IMR-90 (cell line): ENCODE measurements at regions not wholly inside any gene's neighbourhood (a gene's known extent, or its start where the extent isn't known, plus 50 kb on each side); places are given as distances from the start of the nearest gene placed in this dataset.

Source experiments
- ATAC-seq: fragments of 200-7000 bp; cut with Tn5 transposase; 2 replicates; pipeline ENCODE4 v1.9.1; 2020; ENCODE audit warnings: low read depth, mild to moderate bottlenecking, moderate library complexity
- BruUV-seq: library from RNA; stranded (reverse); fragments of 400-500 nt; replicated peaks from 2 replicates; lab custom pipeline; 2021; lab: Mats Ljungman, UMichigan
- CTCF ChIA-PET: fragments of 300-600 bp; formaldehyde crosslinking; extraction: SDS; loops from one replicate; lab custom pipeline; 2021; ENCODE audit warnings: antibody characterized with exemption; lab: Yijun Ruan, JAX
- POLR2A ChIA-PET: fragments of 300-600 bp; sonication (Branson Sonifier 250); formaldehyde crosslinking; loops from one replicate; lab custom pipeline; 2022; ENCODE audit warnings: antibody characterized with exemption; ENCODE audit not compliant: unreplicated experiment; lab: Charles Lee
- DNase-seq: peaks from one replicate; pipeline ENCODE4 v3.0.0; 2013
- H2AFZ ChIP-seq: replicated peaks from 2 replicates; pipeline ENCODE3; 2013; ENCODE audit warnings: low read length, mild to moderate bottlenecking; ENCODE audit not compliant: poor library complexity
- H2AK5ac ChIP-seq: 2 replicates; pipeline ENCODE4 v1.6.1; 2013; ENCODE audit warnings: low read depth, low read length, inconsistent platforms
- H2AK9ac ChIP-seq: replicated peaks from 2 replicates; pipeline ENCODE3; 2013; ENCODE audit warnings: mild to moderate bottlenecking, low read depth, low read length, moderate library complexity; ENCODE audit not compliant: poor library complexity
- H2BK120ac ChIP-seq: 2 replicates; pipeline ENCODE4 v1.6.1; 2013; ENCODE audit warnings: low read depth, low read length, inconsistent platforms
- H2BK15ac ChIP-seq: 3 replicates; pipeline ENCODE4 v1.6.1; 2013; ENCODE audit warnings: low read depth, low read length, inconsistent platforms
- H2BK20ac ChIP-seq: 2 replicates; pipeline ENCODE4 v1.6.1; 2013; ENCODE audit warnings: low read depth, mild to moderate bottlenecking, inconsistent platforms, low read length, moderate library complexity
- H2BK5ac ChIP-seq: 2 replicates; pipeline ENCODE4 v1.6.1; 2013; ENCODE audit warnings: mild to moderate bottlenecking, low read depth, low read length, inconsistent platforms; ENCODE audit not compliant: poor library complexity, severe bottlenecking
- H3K14ac ChIP-seq: replicated peaks from 2 replicates; pipeline ENCODE4 v1.6.1; 2013; ENCODE audit warnings: low read depth, low read length, inconsistent platforms
- H3K18ac ChIP-seq: 2 replicates; pipeline ENCODE4 v1.6.1; 2013; ENCODE audit warnings: low read depth, low read length, control low read depth
- H3K23ac ChIP-seq: 2 replicates; pipeline ENCODE4 v1.6.1; 2013; ENCODE audit warnings: low read depth, low read length, inconsistent platforms
- H3K27ac ChIP-seq: 2 replicates; pipeline ENCODE4 v1.5.1; 2013; ENCODE audit warnings: mild to moderate bottlenecking, control low read depth, low read length; ENCODE audit not compliant: insufficient read depth
- H3K27me3 ChIP-seq: 2 replicates; pipeline ENCODE4 v1.6.1; 2013; ENCODE audit warnings: low read length; ENCODE audit not compliant: control insufficient read depth, insufficient read depth
- H3K36me3 ChIP-seq: 2 replicates; pipeline ENCODE4 v1.6.1; 2013; ENCODE audit warnings: low read length, mixed read lengths; ENCODE audit not compliant: control insufficient read depth, insufficient read depth
- H3K4ac ChIP-seq: 2 replicates; pipeline ENCODE4 v1.6.1; 2013; ENCODE audit warnings: low read depth, low read length, inconsistent platforms
- H3K4me1 ChIP-seq: 2 replicates; pipeline ENCODE4 v1.6.1; 2013; ENCODE audit warnings: low read length, mixed read lengths; ENCODE audit not compliant: control insufficient read depth, insufficient read depth
- H3K4me2 ChIP-seq: 2 replicates; pipeline ENCODE4 v1.6.1; 2013; ENCODE audit warnings: low read depth, mild to moderate bottlenecking, control low read depth, low read length, moderate library complexity
- H3K4me3 ChIP-seq: 2 replicates; pipeline ENCODE4 v1.5.1; 2013; ENCODE audit warnings: low read depth, mild to moderate bottlenecking, control low read depth, low read length, moderate library complexity; ENCODE audit not compliant: insufficient read depth
- H3K56ac ChIP-seq: 2 replicates; pipeline ENCODE4 v1.6.1; 2013; ENCODE audit warnings: low read length, inconsistent platforms; ENCODE audit not compliant: insufficient read depth; ENCODE audit errors: extremely low read depth
- H3K79me1 ChIP-seq, 2 experiments: 2 replicates each; pipeline ENCODE4 v1.6.1; 2013; ENCODE audit warnings: low read length in 2 of 2, inconsistent platforms in 1 of 2, low read depth in 1 of 2
- H3K9ac ChIP-seq: 2 replicates; pipeline ENCODE4 v1.6.1; 2013; ENCODE audit warnings: low read depth, low read length, control low read depth
- H3K9me1 ChIP-seq: 2 replicates; pipeline ENCODE4 v1.6.1; 2013; ENCODE audit warnings: low read length, inconsistent platforms; ENCODE audit not compliant: insufficient read depth
- H3K9me3 ChIP-seq: 2 replicates; pipeline ENCODE4 v1.6.1; 2013; ENCODE audit warnings: low read length; ENCODE audit not compliant: control insufficient read depth, insufficient read depth
- H4K20me1 ChIP-seq: 2 replicates; pipeline ENCODE4 v1.6.1; 2013; ENCODE audit warnings: low read length, inconsistent platforms; ENCODE audit not compliant: insufficient read depth
- H4K5ac ChIP-seq: 2 replicates; pipeline ENCODE4 v1.6.1; 2013; ENCODE audit warnings: mild to moderate bottlenecking, low read depth, low read length, control low read depth
- H4K8ac ChIP-seq, 2 experiments: 2 replicates each; pipeline ENCODE4 v1.6.1; 2013; ENCODE audit warnings: low read depth in 2 of 2, low read length in 2 of 2, control low read depth in 1 of 2, inconsistent platforms in 1 of 2
- H4K91ac ChIP-seq: 2 replicates; pipeline ENCODE4 v1.6.1; 2013; ENCODE audit warnings: low read depth, low read length, inconsistent platforms; ENCODE audit not compliant: insufficient read depth
- BHLHE40 ChIP-seq: fragments of 150-350 bp; IDR thresholded peaks from 2 replicates; pipeline ENCODE4 v1.6.1; 2016; ENCODE audit warnings: mild to moderate bottlenecking, low read depth, low read length
- CEBPB ChIP-seq: IDR thresholded peaks from 2 replicates; pipeline ENCODE4 v1.6.1; 2012; ENCODE audit warnings: low read depth, low read length, improper control_type of control experiment
- CHD1 ChIP-seq: IDR thresholded peaks from 2 replicates; pipeline ENCODE4 v1.6.1; 2012; ENCODE audit warnings: low read depth, low read length, improper control_type of control experiment
- FOS ChIP-seq: fragments of 150-350 bp; IDR thresholded peaks from 2 replicates; pipeline ENCODE4 v1.6.1; 2016; ENCODE audit warnings: low read depth, low read length
- MAFK ChIP-seq: IDR thresholded peaks from 2 replicates; pipeline ENCODE4 v1.6.1; 2012; ENCODE audit warnings: low read depth, low read length, improper control_type of control experiment
- MAZ ChIP-seq: IDR thresholded peaks from 2 replicates; pipeline ENCODE4 v1.6.1; 2012; ENCODE audit warnings: low read depth, mild to moderate bottlenecking, low read length, improper control_type of control experiment, moderate library complexity, borderline replicate concordance
- MXI1 ChIP-seq: IDR thresholded peaks from 2 replicates; pipeline ENCODE4 v1.6.1; 2012; ENCODE audit warnings: low read depth, mild to moderate bottlenecking, low read length, moderate library complexity, borderline replicate concordance
- NFE2L2 ChIP-seq: fragments of 150-350 bp; IDR thresholded peaks from 2 replicates; pipeline ENCODE4 v1.6.1; 2016; ENCODE audit warnings: low read depth, mild to moderate bottlenecking, low read length
- POLR2A ChIP-seq: IDR thresholded peaks from 2 replicates; pipeline ENCODE4 v1.6.1; 2012; ENCODE audit warnings: mild to moderate bottlenecking, low read depth, low read length
- RAD21 ChIP-seq: IDR thresholded peaks from 2 replicates; pipeline ENCODE4 v1.6.1; 2012; ENCODE audit warnings: low read length, improper control_type of control experiment
- RCOR1 ChIP-seq: IDR thresholded peaks from 2 replicates; pipeline ENCODE4 v1.6.1; 2012; ENCODE audit warnings: mild to moderate bottlenecking, low read length, improper control_type of control experiment; ENCODE audit not compliant: insufficient replicate concordance
- RFX5 ChIP-seq: IDR thresholded peaks from 2 replicates; pipeline ENCODE4 v1.8.0; 2012; ENCODE audit warnings: low read depth, mild to moderate bottlenecking, low read length, moderate library complexity
- SMC3 ChIP-seq: fragments of 150-350 bp; IDR thresholded peaks from 2 replicates; pipeline ENCODE4 v1.6.1; 2016; ENCODE audit warnings: low read depth, mild to moderate bottlenecking, antibody characterized with exemption, low read length, moderate library complexity
- WGBS, 2 experiments: methylation state at CpG; one replicate each; pipeline versions ENCODE4 v1.1.5 to v1.1.7; 2013; ENCODE audit warnings: missing lambda C conversion rate in 2 of 2; ENCODE audit not compliant: insufficient read length in 1 of 2; ENCODE audit errors: extremely low coverage in 2 of 2; 5-methylcytosine and 5-hydroxymethylcytosine counted together
- dilution Hi-C: fragments of 300-500 bp; cut with HindIII; formaldehyde crosslinking; loops from one replicate; pipeline ENCODE4 v1.14.3; 2018; ENCODE audit warnings: low sequenced_read_pairs; ENCODE audit not compliant: unreplicated experiment
- in situ Hi-C: fragments of 300-500 bp; cut with MboI; formaldehyde crosslinking; loops from 3 replicates; pipeline ENCODE4 v1.14.3; 2019; ENCODE audit warnings: low sequenced_read_pairs, inconsistent platforms, mixed read lengths
- intact Hi-C: fragments of 100-400 bp; cut with micrococcal nuclease; formaldehyde crosslinking; loops from 2 replicates; pipeline ENCODE4 v1.10.0; 2022
- TF ChIP-seq, protein P1 (sequence below): conservative IDR thresholded peaks from 2 replicates; pipeline ENCODE4 v1.5.1; 2012; ENCODE audit warnings: mild to moderate bottlenecking, low read depth, low read length, improper control_type of control experiment
- TF ChIP-seq, protein P2 (sequence below): fragments of 150-350 bp; IDR thresholded peaks from 2 replicates; pipeline ENCODE4 v1.6.1; 2016; ENCODE audit warnings: low read depth, mild to moderate bottlenecking, low read length, moderate library complexity, borderline replicate concordance
- TF ChIP-seq, protein P3 (sequence below): fragments of 150-350 bp; IDR thresholded peaks from 2 replicates; pipeline ENCODE4 v1.6.1; 2017; ENCODE audit warnings: mild to moderate bottlenecking, antibody characterized with exemption, low read length, low read depth

DNA sequence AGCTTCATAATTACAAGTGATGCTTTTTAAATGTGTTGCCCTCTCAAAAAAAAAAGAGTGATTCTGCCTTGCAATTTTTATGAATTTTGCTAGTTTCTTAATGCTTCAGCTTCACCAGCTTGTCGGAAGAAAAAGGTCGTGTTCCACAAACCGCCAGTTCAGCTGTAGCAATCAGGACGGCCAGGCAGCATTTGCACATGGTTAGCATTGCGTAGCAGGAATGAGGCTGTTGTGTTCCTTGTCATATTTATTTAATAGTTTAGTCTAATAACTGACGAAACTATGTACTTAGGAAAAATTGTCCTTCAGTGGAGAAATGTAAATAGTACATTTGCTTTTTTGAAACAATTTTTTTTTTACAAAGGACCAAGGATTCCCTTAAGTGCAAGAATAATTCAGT lies 64.9 kb upstream of the SELENOK start:
- Histone ChIP-seq H2AK9ac (no peak overlapping the region), H3K4me1 (no peaks in the 10 kb centered on the region), H4K91ac (no peak overlapping the region), H3K4ac (no peak overlapping the region), H4K8ac (no peak overlapping the region), H3K14ac (no peak overlapping the region), H3K56ac (no peak overlapping the region), H2BK15ac (no peak overlapping the region), H2BK5ac (no peak overlapping the region), H2BK120ac (no peak overlapping the region), H3K18ac (no peak overlapping the region), H3K23ac (no peak overlapping the region), H3K4me3 (no peak overlapping the region), H3K4me2 (no peak overlapping the region), H3K27me3 (no peaks in the 10 kb centered on the region), H2BK20ac (no peak overlapping the region), H4K20me1 (no peaks in the 10 kb centered on the region), H3K9me3 (peaks cover 2% of the 10 kb centered on the region; the same call in 1 of the 2 replicates), H3K27ac (no peak overlapping the region), H3K9ac (no peak overlapping the region), H3K36me3 (no peaks in the 10 kb centered on the region), H2AK5ac (no peak overlapping the region), H4K5ac (no peak overlapping the region), H3K79me1 (no peaks in the 10 kb centered on the region), H3K9me1 (no peaks in the 10 kb centered on the region), H2AFZ (no peak overlapping the region)
- TF ChIP-seq, protein P1, sequence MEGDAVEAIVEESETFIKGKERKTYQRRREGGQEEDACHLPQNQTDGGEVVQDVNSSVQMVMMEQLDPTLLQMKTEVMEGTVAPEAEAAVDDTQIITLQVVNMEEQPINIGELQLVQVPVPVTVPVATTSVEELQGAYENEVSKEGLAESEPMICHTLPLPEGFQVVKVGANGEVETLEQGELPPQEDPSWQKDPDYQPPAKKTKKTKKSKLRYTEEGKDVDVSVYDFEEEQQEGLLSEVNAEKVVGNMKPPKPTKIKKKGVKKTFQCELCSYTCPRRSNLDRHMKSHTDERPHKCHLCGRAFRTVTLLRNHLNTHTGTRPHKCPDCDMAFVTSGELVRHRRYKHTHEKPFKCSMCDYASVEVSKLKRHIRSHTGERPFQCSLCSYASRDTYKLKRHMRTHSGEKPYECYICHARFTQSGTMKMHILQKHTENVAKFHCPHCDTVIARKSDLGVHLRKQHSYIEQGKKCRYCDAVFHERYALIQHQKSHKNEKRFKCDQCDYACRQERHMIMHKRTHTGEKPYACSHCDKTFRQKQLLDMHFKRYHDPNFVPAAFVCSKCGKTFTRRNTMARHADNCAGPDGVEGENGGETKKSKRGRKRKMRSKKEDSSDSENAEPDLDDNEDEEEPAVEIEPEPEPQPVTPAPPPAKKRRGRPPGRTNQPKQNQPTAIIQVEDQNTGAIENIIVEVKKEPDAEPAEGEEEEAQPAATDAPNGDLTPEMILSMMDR, result no peak
- TF ChIP-seq RAD21, result no peak
- TF ChIP-seq FOS, result no peak
- TF ChIP-seq MAFK, result no peak
- no peak for TF ChIP-seq SMC3
- no peak for TF ChIP-seq POLR2A
- no peak for TF ChIP-seq CEBPB
- no peak for TF ChIP-seq NFE2L2
- no peak for TF ChIP-seq MAZ
- TF ChIP-seq, protein P2, sequence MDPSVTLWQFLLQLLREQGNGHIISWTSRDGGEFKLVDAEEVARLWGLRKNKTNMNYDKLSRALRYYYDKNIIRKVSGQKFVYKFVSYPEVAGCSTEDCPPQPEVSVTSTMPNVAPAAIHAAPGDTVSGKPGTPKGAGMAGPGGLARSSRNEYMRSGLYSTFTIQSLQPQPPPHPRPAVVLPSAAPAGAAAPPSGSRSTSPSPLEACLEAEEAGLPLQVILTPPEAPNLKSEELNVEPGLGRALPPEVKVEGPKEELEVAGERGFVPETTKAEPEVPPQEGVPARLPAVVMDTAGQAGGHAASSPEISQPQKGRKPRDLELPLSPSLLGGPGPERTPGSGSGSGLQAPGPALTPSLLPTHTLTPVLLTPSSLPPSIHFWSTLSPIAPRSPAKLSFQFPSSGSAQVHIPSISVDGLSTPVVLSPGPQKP, result no peak
- TF ChIP-seq, protein P3, sequence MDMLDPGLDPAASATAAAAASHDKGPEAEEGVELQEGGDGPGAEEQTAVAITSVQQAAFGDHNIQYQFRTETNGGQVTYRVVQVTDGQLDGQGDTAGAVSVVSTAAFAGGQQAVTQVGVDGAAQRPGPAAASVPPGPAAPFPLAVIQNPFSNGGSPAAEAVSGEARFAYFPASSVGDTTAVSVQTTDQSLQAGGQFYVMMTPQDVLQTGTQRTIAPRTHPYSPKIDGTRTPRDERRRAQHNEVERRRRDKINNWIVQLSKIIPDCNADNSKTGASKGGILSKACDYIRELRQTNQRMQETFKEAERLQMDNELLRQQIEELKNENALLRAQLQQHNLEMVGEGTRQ, result no peak
- no peak for TF ChIP-seq RCOR1
- no peak for TF ChIP-seq MXI1
- no peak for TF ChIP-seq RFX5
- no peak for TF ChIP-seq CHD1
- no peak for TF ChIP-seq BHLHE40
- dilution Hi-C loops (no loop called here), intact Hi-C loops (no loop called here), in situ Hi-C loops (no loop called here)
- CTCF ChIA-PET, result no interaction called here
- WGBS, 2 experiments, result no CpG with 5 or more reads among the region's 6 CpGs
- no TSS peak for BruUV-seq
- POLR2A ChIA-PET, result no interaction called here
- DNase-seq (no peak), ATAC-seq (no peak)
